AG09309 (cell line): ENCODE measurements at regions not wholly inside any gene's neighbourhood (a gene's known extent, or its start where the extent isn't known, plus 50 kb on each side); places are given as distances from the start of the nearest gene placed in this dataset.
"Not testable (repeated sequence)": the region's sequence is repeated elsewhere in the genome, so short reads cannot be mapped to it uniquely, and the experiment has no call there.

Experiments used
- DNase-seq: peaks from one replicate; pipeline ENCODE4 v3.0.0-alpha.2; 2010; ENCODE audit warnings: low read depth
- H3K4me3 ChIP-seq: 2 replicates; pipeline ENCODE4 v1.5.1; 2011; ENCODE audit warnings: mild to moderate bottlenecking, low read depth, low read length, moderate library complexity; ENCODE audit not compliant: control insufficient read depth
- CTCF ChIP-seq: IDR thresholded peaks from 2 replicates; pipeline ENCODE4 v1.5.1; 2011; ENCODE audit warnings: mild to moderate bottlenecking, low read depth, low read length, inconsistent platforms; ENCODE audit not compliant: insufficient read depth, control insufficient read depth; ENCODE audit errors: missing control alignments

- TF ChIP-seq CTCF: no peak
- DNase-seq: no peak
Measured at GRCh38 chr13:70527599-70527998, 419.3 kb upstream of the KLHL1 start.

GRCh38 chr13:70523622-70524021 is 415.4 kb upstream of the KLHL1 start:
- TF ChIP-seq CTCF: no peak
- no peak for DNase-seq
- no peak overlapping the region for H3K4me3 ChIP-seq

More at GRCh38 chr13:70527599-70527998, 419.3 kb upstream of the KLHL1 start:
- H3K4me3 ChIP-seq: no peak overlapping the region

GRCh38 chr13:70520275-70521036 is 412.2 kb upstream of the KLHL1 start:
- TF ChIP-seq CTCF: no peak
- H3K4me3 ChIP-seq: no peak overlapping the region
- no peak for DNase-seq

- TF ChIP-seq CTCF: no peak
- no peak overlapping the region for H3K4me3 ChIP-seq
- no peak for DNase-seq
Measured at GRCh38 chr13:70518081-70518480, 409.8 kb upstream of the KLHL1 start.

GRCh38 chr13:70516226-70516625 is 408.0 kb upstream of the KLHL1 start:
- no peak for DNase-seq
- no peak for TF ChIP-seq CTCF
- no peak overlapping the region for H3K4me3 ChIP-seq

GRCh38 chr13:70511861-70512417 is 403.7 kb upstream of the KLHL1 start:
- DNase-seq, H3K4me3 ChIP-seq: not testable (repeated sequence)

GRCh38 chr13:70505809-70506208 is 397.6 kb upstream of the KLHL1 start:
- TF ChIP-seq CTCF: no peak
- H3K4me3 ChIP-seq: no peak overlapping the region
- DNase-seq: no peak
